GM18499 (cell line): ENCODE measurements at regions not wholly inside any gene's neighbourhood (a gene's known extent, or its start where the extent isn't known, plus 50 kb on each side); places are given as distances from the start of the nearest gene placed in this dataset.

ENCODE experiments used
- ATAC-seq: cut with Tn5 transposase; IDR thresholded peaks from one replicate; pipeline ENCODE4 v1.9.1; 2021; ENCODE audit warnings: moderate number of reproducible peaks; ENCODE audit not compliant: insufficient read depth, unreplicated experiment

GRCh38 chr1:110766336-110766647, 91.6 kb upstream of the KCNA3 start:
- no peak for ATAC-seq

GRCh38 chr1:110765640-110766335, 91.0 kb upstream of the KCNA3 start:
- ATAC-seq = no peak

GRCh38 chr1:110763149-110763548, 88.4 kb upstream of the KCNA3 start:
- ATAC-seq = no peak

- ATAC-seq = no peak
These were observed 85.6 kb upstream of the KCNA3 start for GRCh38 chr1:110760321-110760720.

- ATAC-seq = no peak
These were observed 81.8 kb upstream of the KCNA3 start for GRCh38 chr1:110756506-110756905.

GRCh38 chr1:110752941-110753725, 78.4 kb upstream of the KCNA3 start:
- no peak for ATAC-seq

GRCh38 chr1:110750562-110750961, 75.8 kb upstream of the KCNA3 start:
- ATAC-seq = no peak

GRCh38 chr1:110749960-110750359, 75.2 kb upstream of the KCNA3 start:
- no peak for ATAC-seq

GRCh38 chr1:110746644-110747259, 72.0 kb upstream of the KCNA3 start:
- ATAC-seq = no peak

GRCh38 chr1:110743397-110743796, 68.7 kb upstream of the KCNA3 start:
- no peak for ATAC-seq

GRCh38 chr1:110736900-110737605, 62.3 kb upstream of the KCNA3 start:
- no peak for ATAC-seq

GRCh38 chr1:110734133-110734680, 59.5 kb upstream of the KCNA3 start:
- ATAC-seq = no peak

GRCh38 chr1:110731529-110731928, 56.8 kb upstream of the KCNA3 start:
- no peak for ATAC-seq

GRCh38 chr1:110728388-110729001, 53.8 kb upstream of the KCNA3 start:
- ATAC-seq = no peak

- ATAC-seq = no peak
These were observed 52.5 kb upstream of the KCNA3 start for GRCh38 chr1:110727246-110727645.

GRCh38 chr1:110726755-110727154, 52.0 kb upstream of the KCNA3 start:
- ATAC-seq = peak; percentile 77
